ENCODE measurements at regions not wholly inside any gene's neighbourhood (a gene's known extent, or its start where the extent isn't known, plus 50 kb on each side); places are given as distances from the start of the nearest gene placed in this dataset.

DNA sequence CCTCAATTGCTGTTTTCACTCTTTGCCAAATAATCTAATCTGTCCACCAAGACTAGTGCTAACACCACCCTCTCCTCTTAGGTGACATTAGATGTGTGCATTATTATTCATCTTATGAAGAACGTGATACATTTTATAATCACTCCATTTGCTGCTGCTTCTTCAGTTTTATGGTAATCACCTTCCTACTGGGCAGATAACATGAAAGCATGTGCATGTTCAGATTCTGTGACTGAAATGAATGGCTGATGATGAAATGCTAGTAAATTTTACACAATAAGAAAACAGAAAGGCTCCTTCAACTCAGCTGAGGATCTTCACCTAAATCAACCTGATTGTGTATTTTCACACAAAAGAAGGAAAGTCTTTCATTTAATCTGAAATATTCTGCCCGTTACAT lies 577.6 kb downstream of the CSNK1G3 start:
- DNase-seq, result no peak

DNA sequence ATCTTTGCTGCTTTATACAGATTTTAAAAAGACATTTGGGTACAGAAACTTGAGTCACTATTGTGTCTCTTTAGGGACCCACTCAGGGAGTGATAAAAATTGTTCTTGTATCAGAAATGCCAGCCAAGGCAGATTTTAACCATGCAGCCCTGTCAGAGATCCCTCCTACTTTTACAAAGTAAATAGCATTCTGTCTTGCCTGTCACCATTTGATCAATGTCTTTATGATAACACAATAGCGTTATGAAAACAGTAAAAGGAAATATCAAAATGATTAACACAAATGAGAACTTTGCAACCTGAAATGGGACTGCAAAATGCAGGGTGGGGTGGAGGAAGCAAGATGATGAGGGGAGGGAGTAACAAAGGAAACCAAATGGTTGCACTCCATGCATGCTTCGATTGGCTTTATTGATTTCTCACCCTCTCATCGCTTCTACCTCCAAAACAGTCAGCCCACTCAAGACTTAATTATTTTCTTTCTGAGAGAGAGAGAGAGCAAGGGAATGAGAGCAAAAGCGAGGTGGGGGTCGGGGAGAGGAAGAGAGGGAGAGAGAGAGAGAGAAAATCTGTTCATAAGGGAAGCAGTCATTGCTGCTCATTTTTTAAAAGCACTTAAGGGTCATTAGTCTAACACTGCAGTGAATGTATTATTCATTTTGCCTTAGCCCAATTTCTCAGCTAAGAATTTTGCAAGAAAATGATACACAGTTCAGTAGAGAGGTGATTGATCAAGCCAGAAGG lies 576.5 kb downstream of the CSNK1G3 start:
- no peak for DNase-seq

DNA sequence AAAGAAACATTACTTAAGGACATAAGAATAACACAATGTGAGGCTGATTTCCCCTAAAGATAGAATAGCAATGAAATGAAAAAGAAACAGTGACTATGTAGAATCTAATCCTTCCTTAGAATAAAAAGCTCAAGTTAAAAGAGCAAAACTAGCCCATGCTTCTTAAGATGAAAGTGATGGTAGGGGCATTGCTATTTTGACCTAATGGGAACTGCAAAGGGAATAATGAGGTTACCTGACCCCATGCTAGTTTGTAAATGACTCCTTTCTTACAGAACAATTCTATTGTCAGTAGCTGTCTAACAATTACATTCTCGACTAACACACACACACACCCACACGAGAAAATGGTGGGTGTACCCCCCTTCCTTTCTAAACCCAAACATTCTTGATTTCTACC lies 575.8 kb downstream of the CSNK1G3 start:
- no peak for DNase-seq

DNA sequence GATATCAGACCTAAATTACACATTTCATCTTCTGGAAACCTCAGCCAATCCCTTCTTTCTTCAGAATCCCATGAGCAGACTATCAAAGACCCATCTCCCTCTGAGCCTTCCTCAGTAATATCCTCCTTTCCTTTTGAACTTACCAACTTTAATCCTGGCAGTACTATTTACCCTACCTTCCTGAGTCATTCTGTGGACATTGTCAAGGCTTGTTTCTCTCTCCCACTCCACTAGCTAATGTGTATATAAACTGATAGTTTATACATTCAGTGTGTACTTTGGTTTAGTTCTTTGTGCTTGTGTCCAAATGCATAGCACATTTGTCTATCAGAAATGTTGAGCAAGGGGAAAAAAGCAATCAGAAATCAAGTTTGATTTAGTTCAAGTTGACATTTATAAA lies 568.3 kb downstream of the CSNK1G3 start:
- DNase-seq, result no peak

DNA sequence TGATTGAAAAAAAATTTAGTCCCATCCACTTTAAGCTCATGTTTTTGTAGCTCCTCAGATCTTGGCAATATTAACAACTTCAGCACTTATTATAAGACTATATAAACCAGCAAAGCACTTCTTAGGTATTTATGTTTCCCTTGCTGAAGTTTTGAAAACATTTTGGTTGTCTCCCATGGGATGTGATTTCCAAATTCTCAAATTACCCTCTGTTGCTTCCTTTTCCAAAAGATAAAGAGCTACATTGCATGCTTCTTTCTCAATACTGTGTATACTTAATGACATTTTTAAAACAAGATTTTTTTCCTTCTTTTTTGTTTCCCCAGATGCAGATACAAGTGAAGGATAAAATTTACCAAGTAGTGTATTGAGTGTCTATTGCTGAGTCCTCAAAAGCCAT lies 567.1 kb downstream of the CSNK1G3 start:
- DNase-seq, result no peak

DNA sequence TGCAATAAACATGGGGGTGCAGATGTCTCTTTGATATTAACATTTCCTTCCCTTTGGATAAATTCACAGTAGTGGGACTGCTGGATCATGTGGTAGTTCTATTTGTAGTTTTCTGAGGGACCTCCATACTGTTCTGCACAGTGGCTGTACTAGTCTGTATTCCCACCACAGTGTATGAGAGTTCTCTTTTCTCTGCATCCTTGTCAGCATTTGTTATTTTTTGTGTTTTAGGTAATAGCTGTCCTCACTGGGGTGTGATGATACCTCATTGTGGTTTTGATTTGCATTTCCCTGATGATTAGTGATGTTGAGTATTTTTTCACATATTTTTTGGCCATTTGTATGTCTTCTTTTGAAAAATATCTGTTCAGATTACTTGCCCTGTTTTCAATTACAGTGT lies 562.5 kb downstream of the CSNK1G3 start:
- no peak for DNase-seq

DNA sequence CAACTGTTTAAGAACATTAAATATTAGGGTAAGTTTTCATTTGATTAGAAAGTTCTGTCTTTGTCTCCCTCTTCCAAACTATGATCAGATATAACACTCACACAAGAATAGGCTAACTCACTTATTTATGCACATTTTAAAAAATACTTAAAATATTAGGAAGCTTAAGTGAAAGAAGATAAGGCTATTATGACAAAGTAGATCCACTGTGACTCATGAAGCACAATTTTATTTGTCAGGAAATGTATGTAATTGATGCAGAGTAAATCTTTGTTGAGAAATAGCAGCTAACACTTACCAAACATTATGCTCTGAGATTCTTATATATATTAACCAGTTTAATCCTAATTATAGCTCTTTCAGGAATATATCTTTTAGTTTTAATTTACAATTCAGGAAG lies 560.6 kb downstream of the CSNK1G3 start:
- DNase-seq, result no peak

DNA sequence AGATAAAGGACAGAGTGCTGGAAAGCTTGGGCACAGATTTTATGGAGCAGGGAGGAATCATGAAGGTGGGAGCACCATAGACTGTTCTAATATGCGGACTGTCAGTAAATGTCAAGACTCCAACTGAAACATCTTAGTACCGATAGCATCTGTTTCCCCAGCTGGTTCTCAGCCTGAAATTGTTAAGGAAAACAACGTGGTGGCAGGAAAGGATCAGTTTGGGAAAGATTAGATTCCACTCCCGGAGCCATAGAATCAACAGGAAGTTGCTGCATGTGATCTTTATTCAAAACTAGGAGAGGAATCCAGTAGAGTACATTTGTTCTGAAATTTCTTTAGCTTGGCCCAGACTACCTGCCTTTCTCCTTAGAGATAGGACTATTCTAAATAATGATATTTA lies 559.1 kb downstream of the CSNK1G3 start:
- no peak for DNase-seq

DNA sequence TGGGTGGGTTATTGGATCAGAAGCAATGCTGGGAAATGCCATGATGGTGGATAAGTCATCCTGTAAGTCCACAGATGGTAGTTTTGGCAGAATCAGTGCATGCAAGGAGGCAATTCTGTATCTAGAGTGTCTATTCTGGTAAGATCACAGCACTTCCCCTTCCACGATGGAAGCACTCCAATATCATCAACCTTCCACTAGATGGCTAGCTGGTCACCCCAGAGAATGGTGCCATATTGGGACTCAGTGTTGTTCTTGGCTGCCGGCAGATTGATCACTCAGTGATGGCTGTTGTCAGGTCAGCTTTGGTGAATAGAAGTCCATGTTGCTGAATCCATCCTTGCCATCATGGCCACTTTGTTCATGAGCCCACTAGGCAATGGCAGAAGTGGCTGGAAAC lies 553.5 kb downstream of the CSNK1G3 start:
- no peak for DNase-seq

DNA sequence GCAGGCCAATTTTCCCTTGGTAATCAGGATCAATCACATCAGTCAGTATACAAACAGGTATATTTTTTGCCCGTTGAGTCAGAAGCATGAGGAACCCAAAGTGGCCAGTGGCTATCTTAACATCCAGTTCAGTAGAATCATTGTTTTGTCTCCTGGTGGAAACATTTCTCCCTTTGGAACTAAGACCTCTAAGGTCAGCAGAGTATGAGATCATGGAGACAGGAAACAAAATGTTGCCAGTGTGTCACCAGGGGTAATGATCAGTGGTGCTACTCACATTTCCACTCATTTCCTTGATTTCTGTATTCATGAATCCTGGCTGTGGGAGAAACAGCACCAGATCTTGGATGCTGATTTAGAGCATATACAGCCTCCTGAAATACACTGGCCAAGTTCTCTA lies 553.0 kb downstream of the CSNK1G3 start:
- DNase-seq, result no peak

DNA sequence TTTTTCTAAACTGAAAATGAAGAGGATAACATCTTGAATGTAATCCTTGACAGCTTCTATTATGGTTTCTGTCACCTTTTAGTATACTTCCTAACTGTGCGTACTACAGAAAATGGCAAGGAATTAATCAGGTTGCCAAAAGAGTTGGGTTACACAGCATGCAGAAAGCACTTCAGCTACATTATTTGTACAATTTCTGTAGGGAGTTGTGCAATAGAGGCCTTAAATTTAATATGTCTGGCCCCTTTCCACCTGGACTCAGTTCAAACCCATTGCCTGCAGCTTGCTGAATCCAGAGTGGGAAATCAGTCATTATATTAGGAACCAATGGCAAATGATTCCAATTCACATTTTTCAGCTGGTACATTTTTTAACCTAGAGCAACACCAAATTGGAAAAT lies 549.7 kb downstream of the CSNK1G3 start:
- no peak for DNase-seq

DNA sequence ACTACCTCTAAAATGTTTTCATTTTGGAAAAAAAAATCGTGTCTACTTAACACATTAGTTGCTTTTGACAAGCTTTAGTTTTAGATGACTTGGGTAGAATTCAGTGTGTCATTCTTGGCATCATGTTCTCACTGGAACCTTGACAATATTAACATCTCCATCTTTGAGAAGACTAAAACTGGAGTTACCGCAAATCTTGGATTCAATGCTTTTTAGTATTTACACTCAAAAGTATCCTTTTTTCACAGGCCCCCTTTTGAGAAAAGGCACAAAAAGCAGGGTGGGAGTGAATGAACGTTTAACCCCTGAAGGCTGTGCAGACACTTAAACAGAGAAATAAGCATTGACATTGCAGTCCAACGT lies 549.1 kb downstream of the CSNK1G3 start:
- no peak for DNase-seq

DNA sequence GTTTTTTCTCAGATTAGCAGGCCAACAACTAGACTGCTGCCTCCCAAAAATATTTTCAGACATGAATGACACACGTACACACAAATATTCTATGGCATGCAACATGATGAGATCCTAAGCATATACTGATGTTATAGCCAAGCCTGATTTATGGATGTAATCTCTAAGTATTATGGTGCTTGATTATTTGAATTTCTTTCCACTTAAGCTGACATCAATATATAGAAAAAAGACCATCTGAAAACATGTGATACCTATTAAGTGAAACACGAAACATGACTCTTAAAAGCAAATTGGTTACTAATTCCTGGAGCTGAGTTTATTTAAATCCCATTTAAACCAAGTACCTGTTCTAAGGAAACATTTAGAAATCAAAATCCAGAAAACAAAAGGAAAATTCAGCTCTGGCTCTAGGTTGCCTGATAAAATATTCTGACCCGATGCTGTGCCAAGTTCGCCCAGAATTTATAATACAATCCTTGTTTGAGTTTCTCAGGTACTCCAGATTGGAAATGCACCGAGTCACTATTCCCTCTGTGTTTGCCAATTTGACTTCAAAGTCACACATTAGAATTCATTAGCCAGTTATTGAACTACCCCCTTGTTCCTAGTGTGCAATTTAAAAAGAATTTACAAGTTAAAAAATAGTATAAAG lies 548.6 kb downstream of the CSNK1G3 start:
- no peak for DNase-seq

DNA sequence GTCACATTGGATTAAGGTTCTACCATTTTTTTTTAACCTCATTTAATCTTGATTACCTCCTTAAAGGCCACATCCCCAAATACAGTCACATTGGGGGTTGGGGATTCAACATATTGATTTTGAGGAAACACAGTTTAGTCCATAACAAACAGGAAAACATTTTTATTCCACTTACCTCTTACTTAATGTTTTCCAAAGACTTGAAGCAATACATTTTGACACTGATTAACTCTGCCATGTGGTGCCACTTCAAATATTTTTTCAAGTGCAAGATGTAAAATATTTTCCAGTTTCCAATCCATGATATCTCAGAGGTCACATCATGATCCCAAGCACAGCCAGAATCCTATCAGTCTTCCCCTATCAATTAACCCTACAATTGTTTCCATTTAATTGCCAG lies 548.0 kb downstream of the CSNK1G3 start:
- DNase-seq, result no peak

DNA sequence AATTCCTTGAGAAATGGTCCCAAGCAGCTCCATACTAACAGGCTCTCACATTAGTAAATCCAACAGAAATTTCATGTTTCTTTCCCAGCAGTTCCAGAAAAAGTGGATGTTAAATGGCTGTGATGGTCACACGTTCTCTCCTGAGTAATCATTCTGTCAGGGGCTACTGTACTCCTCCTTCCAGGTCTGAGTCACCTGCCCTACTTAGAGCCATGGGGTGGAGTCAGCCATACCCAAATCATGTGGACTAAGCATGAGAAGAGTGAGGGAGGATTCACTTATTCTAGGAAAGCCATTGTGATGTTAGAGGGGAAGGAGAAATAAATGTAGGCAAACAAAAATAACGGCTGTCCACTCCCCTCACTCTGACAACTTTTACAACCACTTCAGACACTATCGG lies 547.2 kb downstream of the CSNK1G3 start:
- DNase-seq, result no peak

DNA sequence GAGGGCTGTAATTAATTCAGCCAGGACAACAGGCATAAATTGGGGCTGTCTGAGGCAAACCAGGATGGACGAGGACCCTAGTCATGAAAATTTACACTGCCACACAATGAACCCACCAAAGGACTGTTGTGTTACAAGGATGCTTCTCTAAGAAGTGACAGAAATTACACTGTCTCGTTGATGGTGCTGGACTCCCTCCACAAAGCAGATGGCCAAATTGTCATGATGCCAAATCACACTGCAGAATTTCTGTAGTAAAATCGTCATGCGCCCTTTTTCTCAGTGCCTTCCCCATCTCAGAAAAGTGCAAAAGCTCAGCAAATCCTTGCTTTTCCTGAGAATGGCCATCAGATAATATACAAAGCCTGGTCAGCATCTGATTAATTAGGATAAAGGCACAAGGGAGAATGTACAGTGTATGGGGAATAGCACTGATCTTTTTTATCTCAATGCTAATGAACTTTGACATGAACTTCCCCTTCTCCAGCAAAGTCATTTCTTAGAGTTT lies 545.8 kb downstream of the CSNK1G3 start:
- no peak for DNase-seq

DNA sequence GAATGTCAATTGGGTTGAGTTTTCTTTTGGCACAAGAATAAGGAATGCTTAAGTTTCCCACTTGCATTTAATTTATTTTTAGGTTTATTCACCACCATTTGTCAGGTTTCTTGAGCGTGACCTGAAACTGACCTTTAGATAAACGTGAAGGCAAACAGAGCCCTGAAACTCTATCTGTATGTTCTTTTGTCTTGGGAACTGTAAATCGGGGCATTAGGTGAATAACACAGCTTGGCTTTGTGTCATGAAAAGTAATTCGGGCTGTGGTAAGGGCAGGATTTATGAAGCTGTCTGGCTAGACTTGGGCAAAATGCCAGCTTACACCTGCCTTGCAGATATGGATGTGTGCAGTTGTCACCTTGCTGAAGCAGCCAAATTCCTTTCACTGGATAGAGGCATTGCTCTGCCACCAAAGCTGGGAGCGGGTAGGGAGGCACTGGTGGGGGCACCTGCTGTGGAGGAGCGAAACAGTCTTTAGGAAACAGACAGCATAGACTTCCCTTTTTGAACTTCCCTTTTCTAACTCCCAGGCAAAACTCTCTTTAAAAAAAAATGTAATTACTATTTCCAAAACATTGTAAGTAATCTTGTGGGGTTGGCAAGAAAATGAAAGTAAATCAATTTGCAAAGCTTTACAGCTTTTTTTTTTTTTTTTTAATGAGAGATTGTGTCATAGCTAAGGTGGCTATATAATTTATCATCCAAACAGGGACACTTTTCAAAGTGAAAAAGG lies 545.2 kb downstream of the CSNK1G3 start:
- no peak for DNase-seq

DNA sequence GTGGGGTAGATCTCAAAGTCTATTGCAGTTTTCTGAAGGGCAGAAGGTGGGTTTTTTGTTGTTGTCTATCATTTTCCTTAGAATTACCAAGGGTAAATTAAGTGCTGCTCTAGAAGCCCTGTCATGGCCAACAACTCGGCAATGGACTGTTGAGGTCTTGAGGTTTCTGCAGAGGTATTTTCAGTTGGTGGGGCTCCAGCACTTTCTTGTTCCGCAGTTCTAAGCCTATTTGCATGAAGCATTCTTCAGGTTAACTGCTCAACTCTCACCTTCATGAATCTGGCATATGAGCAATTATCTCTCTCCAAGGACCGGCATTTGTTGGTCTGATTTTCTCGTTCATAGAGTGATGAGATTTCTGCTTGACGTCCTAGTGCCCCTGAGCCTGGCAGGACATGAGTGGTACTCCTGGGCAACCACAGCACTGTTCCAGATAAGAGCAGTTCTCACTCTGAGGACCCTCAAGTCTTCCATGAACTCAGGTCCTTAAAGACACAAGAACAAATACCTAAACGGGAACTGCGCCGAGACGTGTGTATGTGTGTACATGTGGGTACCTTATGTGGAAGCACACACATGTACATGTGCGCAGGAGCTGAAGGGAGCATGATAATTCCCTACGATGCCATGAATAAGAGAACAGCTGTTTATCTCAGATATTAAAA lies 544.5 kb downstream of the CSNK1G3 start:
- no peak for DNase-seq

DNA sequence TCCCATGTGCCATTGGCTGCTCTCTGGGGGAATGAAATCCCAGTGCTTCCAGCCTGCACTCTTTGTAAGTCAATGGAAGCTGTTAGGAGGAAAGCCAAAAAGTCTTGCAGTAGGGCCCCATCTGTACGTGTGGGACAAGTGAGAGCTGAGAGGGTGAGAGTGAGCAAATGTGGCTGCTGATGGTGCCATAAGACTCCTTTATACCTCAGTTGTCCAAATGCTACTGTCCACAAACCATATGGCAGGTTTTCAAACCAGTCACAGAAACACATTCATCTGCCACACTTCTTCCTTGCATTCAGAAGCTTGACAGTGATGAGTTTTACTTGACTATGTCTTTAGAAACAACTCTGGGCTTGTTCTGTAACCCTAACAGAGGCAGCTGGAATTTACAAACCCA lies 543.8 kb downstream of the CSNK1G3 start:
- no peak for DNase-seq

DNA sequence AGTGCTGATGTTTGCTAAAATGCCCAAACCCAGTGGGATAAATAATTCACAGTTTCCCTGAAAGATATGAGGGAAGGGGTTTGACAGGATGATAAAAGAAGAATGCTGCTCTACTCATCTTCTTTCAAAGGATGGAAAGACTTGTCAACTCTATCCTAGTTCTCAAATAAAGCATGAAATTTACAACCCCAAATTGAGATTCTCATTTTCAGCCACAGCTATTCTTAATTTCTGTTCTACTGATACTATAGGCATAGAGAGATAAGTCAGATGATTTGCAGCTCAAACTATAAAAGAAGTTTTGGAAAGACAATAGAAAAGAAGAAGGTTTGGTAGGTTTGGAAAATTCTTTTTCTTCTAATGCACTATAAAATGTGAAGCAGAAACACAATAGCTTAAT lies 542.6 kb downstream of the CSNK1G3 start:
- no peak for DNase-seq

DNA sequence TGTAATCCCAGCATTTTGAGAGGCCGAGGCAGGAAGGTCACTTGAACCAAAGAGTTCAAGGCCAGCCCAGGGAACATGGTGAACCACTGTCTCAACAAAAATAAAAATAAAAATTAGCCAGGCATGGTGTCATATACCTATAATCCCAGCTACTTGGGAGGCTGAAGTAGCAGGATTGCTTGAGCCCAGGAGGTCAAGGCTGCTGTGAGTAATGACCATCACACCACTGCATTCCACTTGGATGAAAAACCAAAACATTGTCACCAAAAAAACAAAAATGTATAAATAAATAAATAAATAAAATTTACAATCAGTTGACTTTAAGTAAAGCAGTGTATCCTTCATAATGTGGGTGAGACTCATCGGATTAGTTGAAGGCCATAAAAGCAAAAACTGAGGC lies 541.4 kb downstream of the CSNK1G3 start:
- DNase-seq, result no peak

DNA sequence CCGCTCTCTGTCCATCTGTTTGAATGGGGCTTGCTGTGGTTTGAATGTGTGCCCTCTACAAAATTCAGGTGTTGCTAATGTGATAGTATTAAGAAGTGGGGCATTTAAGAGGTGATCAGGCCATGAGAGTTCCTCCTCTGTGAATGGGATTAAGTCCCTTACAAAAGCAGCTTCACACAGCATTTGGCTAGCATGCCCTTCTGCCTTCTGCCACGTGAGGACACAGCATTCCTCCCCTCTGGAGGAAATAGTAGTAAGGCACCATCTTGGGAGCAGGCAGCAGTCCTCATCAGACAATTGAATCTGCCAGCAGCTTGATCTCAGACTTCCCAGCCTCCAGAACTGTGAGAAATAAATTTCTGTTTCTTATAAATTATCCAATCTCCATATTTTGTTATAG lies 540.2 kb downstream of the CSNK1G3 start:
- no peak for DNase-seq

DNA sequence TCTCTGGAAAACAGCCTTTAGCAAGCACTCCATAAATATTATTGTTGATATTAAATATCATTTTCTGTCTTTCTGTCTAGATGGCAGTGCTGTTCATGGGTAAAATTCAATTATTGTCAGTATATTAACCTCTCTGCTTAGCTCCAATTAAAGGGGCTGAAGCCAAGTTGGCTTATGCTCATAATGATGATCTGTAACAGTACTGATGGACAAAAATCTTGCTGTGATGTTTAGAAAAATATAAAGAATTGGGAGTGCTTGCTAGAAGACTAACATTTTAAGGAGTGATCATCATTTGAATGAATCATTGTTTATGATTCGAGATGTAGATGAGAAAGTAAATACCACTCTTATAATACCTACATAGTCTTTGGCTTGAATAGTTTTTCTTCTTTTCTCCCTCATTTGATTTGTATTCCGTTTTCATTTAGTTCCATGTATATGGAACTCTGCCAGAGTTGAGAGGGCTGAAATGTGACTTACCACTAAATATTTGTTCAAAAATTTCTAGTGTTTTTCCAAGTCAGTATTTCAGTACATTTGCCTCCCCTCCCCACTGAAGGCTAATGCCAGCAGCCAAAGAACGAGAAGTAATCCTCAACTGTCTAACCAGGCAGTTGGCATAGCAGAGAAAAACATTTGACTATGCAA lies 538.3 kb downstream of the CSNK1G3 start:
- DNase-seq, result no peak
